SK-N-SH (cell line): ENCODE measurements at regions not wholly inside any gene's neighbourhood (a gene's known extent, or its start where the extent isn't known, plus 50 kb on each side); places are given as distances from the start of the nearest gene placed in this dataset.

Source experiments
- CTCF ChIA-PET: fragments of 300-600, 350-600 bp; formaldehyde crosslinking; extraction: SDS; loops from one replicate; lab custom pipeline; 2021; lab: Yijun Ruan, JAX
- POLR2A ChIA-PET: fragments of 350-600 bp; sonication (Branson Sonifier 250); formaldehyde crosslinking; extraction: SDS; loops from one replicate; lab custom pipeline; 2020; ENCODE audit warnings: antibody characterized with exemption, inconsistent platforms; lab: Yijun Ruan, JAX
- DNase-seq: peaks from one replicate; pipeline ENCODE4 v3.0.0; 2012
- H2AFZ ChIP-seq: fragments of 200-600 bp; sonication (generic); 2 replicates; pipeline ENCODE4 v1.8.1; 2016; ENCODE audit warnings: antibody characterized with exemption, mild to moderate bottlenecking, low read depth
- H3F3A ChIP-seq: fragments of 200-600 bp; sonication (generic); replicated peaks from 2 replicates; pipeline ENCODE3; 2016; ENCODE audit warnings: antibody characterized with exemption, mild to moderate bottlenecking; ENCODE audit not compliant: insufficient read depth
- H3K27ac ChIP-seq, 2 experiments: fragments of 200-500 bp in 1 of 2; fragments of 200-600 bp in 1 of 2; sonication (Bioruptor generic) in 1 of 2; sonication (generic), shearing (Covaris generic) in 1 of 2; 2 replicates each; pipeline versions ENCODE4 v1.5.1 to v1.6.1; 2014 to 2016; ENCODE audit warnings: low read depth in 2 of 2, inconsistent platforms in 1 of 2, low read length in 1 of 2, mild to moderate bottlenecking in 1 of 2, mixed read lengths in 1 of 2
- H3K27me3 ChIP-seq: fragments of 200-600 bp; sonication (generic), shearing (Covaris generic); 2 replicates; pipeline ENCODE4 v1.6.1; 2016; ENCODE audit warnings: mixed run types; ENCODE audit not compliant: insufficient read depth
- H3K36me3 ChIP-seq, 2 experiments: fragments of 200-500 bp in 1 of 2; fragments of 200-600 bp in 1 of 2; sonication (Bioruptor generic) in 1 of 2; sonication (generic) in 1 of 2; replicated peaks in 1 of 2; 2 replicates each; pipeline versions ENCODE3 to v1.5.1; 2014 to 2016; ENCODE audit warnings: low read length in 1 of 2, mild to moderate bottlenecking in 1 of 2; ENCODE audit not compliant: insufficient read depth in 2 of 2, control insufficient read depth in 1 of 2
- H3K4me1 ChIP-seq, 2 experiments: fragments of 200-500 bp in 1 of 2; fragments of 200-600 bp in 1 of 2; sonication (Bioruptor generic) in 1 of 2; sonication (generic), shearing (Covaris generic) in 1 of 2; 2 replicates each; pipeline versions ENCODE4 v1.5.1 to v1.6.1; 2014 to 2016; ENCODE audit warnings: low read depth in 1 of 2, low read length in 1 of 2, mixed run types in 1 of 2; ENCODE audit not compliant: insufficient read depth in 2 of 2, control insufficient read depth in 1 of 2
- H3K4me2 ChIP-seq: fragments of 200-600 bp; sonication (generic), shearing (Covaris generic); 2 replicates; pipeline ENCODE4 v1.6.1; 2017; ENCODE audit warnings: mixed run types
- H3K4me3 ChIP-seq, 2 experiments: fragments of 200-500 bp in 1 of 2; fragments of 200-600 bp in 1 of 2; sonication (Bioruptor generic) in 1 of 2; sonication (generic), shearing (Covaris generic) in 1 of 2; 2 replicates each; pipeline versions ENCODE4 v1.5.1 to v1.8.1; 2014 to 2016; ENCODE audit warnings: low read depth in 2 of 2, inconsistent platforms in 1 of 2, low read length in 1 of 2, mild to moderate bottlenecking in 1 of 2, mixed read lengths in 1 of 2, moderate library complexity in 1 of 2
- H3K79me2 ChIP-seq: fragments of 200-600 bp; sonication (generic); 2 replicates; pipeline ENCODE4 v1.8.1; 2017; ENCODE audit warnings: mild to moderate bottlenecking; ENCODE audit not compliant: insufficient read depth
- H3K9ac ChIP-seq: fragments of 200-600 bp; sonication (generic); 2 replicates; pipeline ENCODE4 v1.6.1; 2017; ENCODE audit warnings: mixed run types
- H3K9me2 ChIP-seq: fragments of 200-600 bp; sonication (generic); 2 replicates; pipeline ENCODE4 v1.6.1; 2017; ENCODE audit warnings: mixed run types
- H3K9me3 ChIP-seq: fragments of 200-600 bp; sonication (generic); 2 replicates; pipeline ENCODE4 v1.6.1; 2017; ENCODE audit warnings: mixed run types, mild to moderate bottlenecking, moderate library complexity
- H4K20me1 ChIP-seq: fragments of 200-600 bp; sonication (generic); 2 replicates; pipeline ENCODE4 v1.6.1; 2017; ENCODE audit warnings: mild to moderate bottlenecking, mixed run types; ENCODE audit not compliant: insufficient read depth
- CTCF ChIP-seq: fragments of 200-600 bp; sonication (generic); IDR thresholded peaks from 2 replicates; pipeline ENCODE4 v1.6.1; 2017; ENCODE audit warnings: antibody characterized with exemption, mild to moderate bottlenecking, moderate library complexity
- ELF1 ChIP-seq: IDR thresholded peaks from 2 replicates; pipeline ENCODE4 v1.4.0; 2012
- EP300 ChIP-seq, 2 experiments: IDR thresholded peaks; 2 replicates each; pipeline versions ENCODE4 v1.4.0 to v1.6.1; 2012; ENCODE audit warnings: borderline replicate concordance in 1 of 2, low read depth in 1 of 2, low read length in 1 of 2
- FOSL2 ChIP-seq: IDR thresholded peaks from 2 replicates; pipeline ENCODE4 v1.4.0; 2012; ENCODE audit warnings: low read depth, mild to moderate bottlenecking, moderate library complexity, borderline replicate concordance
- JUND ChIP-seq: IDR thresholded peaks from 2 replicates; pipeline ENCODE4 v1.4.0; 2012
- MEF2A ChIP-seq: IDR thresholded peaks from 2 replicates; pipeline ENCODE4 v1.4.0; 2012; ENCODE audit warnings: low read depth, borderline replicate concordance
- NFIC ChIP-seq: IDR thresholded peaks from 2 replicates; pipeline ENCODE4 v1.4.0; 2012; ENCODE audit warnings: borderline replicate concordance
- POLR2AphosphoS5 ChIP-seq: IDR thresholded peaks from 2 replicates; pipeline ENCODE4 v1.6.1; 2012; ENCODE audit warnings: low read depth, low read length
- RAD21 ChIP-seq: IDR thresholded peaks from 2 replicates; pipeline ENCODE4 v1.6.1; 2012; ENCODE audit warnings: mild to moderate bottlenecking, low read length
- RCOR1 ChIP-seq: fragments of 150-350 bp; IDR thresholded peaks from 2 replicates; pipeline ENCODE4 v1.6.1; 2017; ENCODE audit warnings: antibody characterized with exemption, low read length
- REST ChIP-seq: IDR thresholded peaks from 2 replicates; pipeline ENCODE4 v1.6.1; 2012; ENCODE audit warnings: mild to moderate bottlenecking, low read depth, low read length, moderate library complexity
- RXRA ChIP-seq: IDR thresholded peaks from 2 replicates; pipeline ENCODE4 v1.4.0; 2012; ENCODE audit warnings: low read depth, mild to moderate bottlenecking, borderline replicate concordance
- SIN3A ChIP-seq: IDR thresholded peaks from 2 replicates; pipeline ENCODE4 v1.6.1; 2012; ENCODE audit warnings: low read depth, mild to moderate bottlenecking, low read length, moderate library complexity, borderline replicate concordance
- SMC3 ChIP-seq: IDR thresholded peaks from 2 replicates; pipeline ENCODE4 v1.6.1; 2012; ENCODE audit warnings: low read depth, low read length, improper control_type of control experiment
- TAF1 ChIP-seq: IDR thresholded peaks from 2 replicates; pipeline ENCODE4 v1.6.1; 2012; ENCODE audit warnings: low read depth, mild to moderate bottlenecking, low read length, moderate library complexity, borderline replicate concordance
- TCF12 ChIP-seq: IDR thresholded peaks from 2 replicates; pipeline ENCODE4 v1.4.0; 2012
- USF1 ChIP-seq: IDR thresholded peaks from 2 replicates; pipeline ENCODE4 v1.4.0; 2012; ENCODE audit warnings: low read depth, borderline replicate concordance
- YY1 ChIP-seq: IDR thresholded peaks from 2 replicates; pipeline ENCODE4 v1.4.0; 2012; ENCODE audit warnings: low read depth, mild to moderate bottlenecking
- ZBTB33 ChIP-seq: IDR thresholded peaks from 2 replicates; pipeline ENCODE4 v1.4.0; 2012; ENCODE audit warnings: low read depth, borderline replicate concordance
- WGBS: methylation state at CpG from one replicate; pipeline ENCODE4 v1.1.6; 2017; ENCODE audit warnings: low lambda C conversion rate; 5-methylcytosine and 5-hydroxymethylcytosine counted together
- TF ChIP-seq, protein P1 (sequence below): IDR thresholded peaks from 2 replicates; pipeline ENCODE4; 2012
- TF ChIP-seq, protein P2 (sequence below): IDR thresholded peaks from 2 replicates; pipeline ENCODE4 v1.4.0; 2012; ENCODE audit warnings: low read depth
- TF ChIP-seq, protein P3 (sequence below): fragments of 150-350 bp; IDR thresholded peaks from 2 replicates; pipeline ENCODE4 v1.6.1; 2017; ENCODE audit warnings: antibody characterized with exemption, low read length, low read depth, borderline replicate concordance

GRCh38 chr16:86925067-86925791 lies 346.9 kb downstream of the FOXL1 start:
- ChIA-PET CTCF (interaction anchor here (0.9 kb wide), 1 partner anchor 96 kb away, joined by 3 read pairs; no protein-coding TSS in a partner anchor), POLR2A (no interaction called here)
- Histone ChIP-seq H3K9me3 (no peaks in the 10 kb centered on the region), H3F3A (peaks cover 35% of the 10 kb centered on the region), H3K27me3 (no peaks in the 10 kb centered on the region), H3K9me2 (no peaks in the 10 kb centered on the region), H3K4me2 (peak overlapping the region; percentile 63), H3K4me1 (peaks cover 0 to 28% of the 10 kb centered on the region in 2 experiments; a peak in 2 of 4 replicates), H2AFZ (no peak overlapping the region), H3K36me3 (no peaks in the 10 kb centered on the region), H3K4me3 (no peak overlapping the region; a peak in 1 of 4 replicates), H3K79me2 (0 out of 2 replicates have a peak, but pooled peaks cover 3% of the 10 kb centered on the region), H3K9ac (no peak overlapping the region; the same call in 1 of the 2 replicates), H3K27ac (peak overlapping the region in 1 of 2 experiments; percentile 70; a peak in 2 of 4 replicates), H4K20me1 (no peaks in the 10 kb centered on the region)
- WGBS: 18% methylated on average over 18 of the region's 18 CpGs
- no peak for DNase-seq
- TF ChIP-seq CTCF (no peak), TAF1 (0 out of 2 replicates have a peak, but pooled peaks have one; percentile 29), EP300 (IDR thresholded peaks at IDR 0.05; ENCODE audit: borderline replicate concordance in 1 of 2, low read depth in 1 of 2, low read length in 1 of 2) (peak in 1 of 2 experiments; percentile 95; a peak in 2 of 4 replicates), SIN3A (peak; percentile 87; the same call in 1 of the 2 replicates), JUND (peak; percentile 92), FOSL2 (peak; percentile 56; the same call in 1 of the 2 replicates), POLR2AphosphoS5 (peak; percentile 51; the same call in 1 of the 2 replicates), RAD21 (no peak), NFIC (peak; percentile 84), SMC3 (no peak), YY1 (0 out of 2 replicates have a peak, but pooled peaks have one; percentile 53), REST (no peak), ELF1 (no peak), MEF2A (no peak), USF1 (peak; percentile 33; the same call in 1 of the 2 replicates), ZBTB33 (peak; percentile 70), TCF12 (peak; percentile 94), RXRA (peak; percentile 83; the same call in 1 of the 2 replicates), RCOR1 (no peak)
- TF ChIP-seq, protein P1, sequence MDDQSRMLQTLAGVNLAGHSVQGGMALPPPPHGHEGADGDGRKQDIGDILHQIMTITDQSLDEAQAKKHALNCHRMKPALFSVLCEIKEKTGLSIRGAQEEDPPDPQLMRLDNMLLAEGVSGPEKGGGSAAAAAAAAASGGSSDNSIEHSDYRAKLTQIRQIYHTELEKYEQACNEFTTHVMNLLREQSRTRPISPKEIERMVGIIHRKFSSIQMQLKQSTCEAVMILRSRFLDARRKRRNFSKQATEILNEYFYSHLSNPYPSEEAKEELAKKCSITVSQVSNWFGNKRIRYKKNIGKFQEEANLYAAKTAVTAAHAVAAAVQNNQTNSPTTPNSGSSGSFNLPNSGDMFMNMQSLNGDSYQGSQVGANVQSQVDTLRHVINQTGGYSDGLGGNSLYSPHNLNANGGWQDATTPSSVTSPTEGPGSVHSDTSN: peak; percentile 100
- TF ChIP-seq, protein P2, sequence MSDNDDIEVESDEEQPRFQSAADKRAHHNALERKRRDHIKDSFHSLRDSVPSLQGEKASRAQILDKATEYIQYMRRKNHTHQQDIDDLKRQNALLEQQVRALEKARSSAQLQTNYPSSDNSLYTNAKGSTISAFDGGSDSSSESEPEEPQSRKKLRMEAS: peak; percentile 90
- TF ChIP-seq, protein P3, sequence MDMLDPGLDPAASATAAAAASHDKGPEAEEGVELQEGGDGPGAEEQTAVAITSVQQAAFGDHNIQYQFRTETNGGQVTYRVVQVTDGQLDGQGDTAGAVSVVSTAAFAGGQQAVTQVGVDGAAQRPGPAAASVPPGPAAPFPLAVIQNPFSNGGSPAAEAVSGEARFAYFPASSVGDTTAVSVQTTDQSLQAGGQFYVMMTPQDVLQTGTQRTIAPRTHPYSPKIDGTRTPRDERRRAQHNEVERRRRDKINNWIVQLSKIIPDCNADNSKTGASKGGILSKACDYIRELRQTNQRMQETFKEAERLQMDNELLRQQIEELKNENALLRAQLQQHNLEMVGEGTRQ: no peak
